Endothelial cell of umbilical vein (primary cell): ENCODE measurements at regions not wholly inside any gene's neighbourhood (a gene's known extent, or its start where the extent isn't known, plus 50 kb on each side); places are given as distances from the start of the nearest gene placed in this dataset.

Experiments used
- BruUV-seq: library from RNA; stranded (reverse); fragments of 400-500 nt; replicated peaks from 2 replicates; lab custom pipeline; 2021; lab: Mats Ljungman, UMichigan
- CTCF ChIA-PET: fragments of 300-600, 350-600 bp; sonication (Branson Sonifier 250); formaldehyde crosslinking; loops from one replicate; lab custom pipeline; 2021; ENCODE audit warnings: antibody characterized with exemption, inconsistent platforms; lab: Charles Lee
- POLR2A ChIA-PET: fragments of 300-600, 350-600 bp; sonication (Branson Sonifier 250); formaldehyde crosslinking; loops from one replicate; lab custom pipeline; 2021; ENCODE audit warnings: antibody characterized with exemption, inconsistent platforms; lab: Charles Lee
- DNase-seq: peaks from one replicate; pipeline ENCODE4 v3.0.0-alpha.2; 2011; ENCODE audit warnings: low read depth, low spot score
- FAIRE-seq: peaks from 2 replicates; lab custom pipeline; 2011; peaks lifted over from hg19 to GRCh38; lab: Jason Lieb, UNC
- H2AFZ ChIP-seq: 2 replicates; pipeline ENCODE4 v1.6.0; 2012; ENCODE audit warnings: low read depth, low read length, control low read depth, inconsistent platforms
- H3K27ac ChIP-seq: 2 replicates; pipeline ENCODE4 v1.5.1; 2011; ENCODE audit warnings: low read depth, mild to moderate bottlenecking, control low read depth, low read length, moderate library complexity; ENCODE audit not compliant: insufficient read depth
- H3K27me3 ChIP-seq, 2 experiments: 2 replicates each; pipeline versions ENCODE4 v1.6.0 to v1.6.1; 2011; ENCODE audit warnings: low read length in 2 of 2, mixed read lengths in 1 of 2; ENCODE audit not compliant: control insufficient read depth in 2 of 2, insufficient read depth in 2 of 2
- H3K36me3 ChIP-seq, 2 experiments: 2 replicates in 1 of 2; 3 replicates in 1 of 2; pipeline ENCODE4 v1.5.1; 2011; ENCODE audit warnings: low read length in 2 of 2, mild to moderate bottlenecking in 1 of 2, moderate library complexity in 1 of 2; ENCODE audit not compliant: control insufficient read depth in 2 of 2, insufficient read depth in 2 of 2; ENCODE audit errors: extremely low read depth in 1 of 2
- H3K4me1 ChIP-seq: 3 replicates; pipeline ENCODE4 v1.5.1; 2011; ENCODE audit warnings: mild to moderate bottlenecking, low read length; ENCODE audit not compliant: control insufficient read depth, insufficient read depth; ENCODE audit errors: extremely low read depth
- H3K4me2 ChIP-seq: 2 replicates; pipeline ENCODE4 v1.6.1; 2011; ENCODE audit warnings: low read length, control low read depth, mixed read lengths; ENCODE audit not compliant: insufficient read depth
- H3K4me3 ChIP-seq, 3 experiments: fragments of 200-600 bp in 1 of 3; sonication (generic), shearing (Covaris generic) in 1 of 3; replicated peaks in 1 of 3; 2 replicates each; pipeline ENCODE4 v1.5.1; 2011 to 2016; ENCODE audit warnings: control low read depth in 3 of 3, low read length in 3 of 3, mild to moderate bottlenecking in 2 of 3, inconsistent platforms in 1 of 3, low read depth in 1 of 3, moderate library complexity in 1 of 3; ENCODE audit not compliant: insufficient read depth in 1 of 3
- H3K79me2 ChIP-seq: 2 replicates; pipeline ENCODE4 v1.6.0; 2012; ENCODE audit warnings: low read length, inconsistent platforms; ENCODE audit not compliant: control insufficient read depth, insufficient read depth
- H3K9ac ChIP-seq: replicated peaks from 2 replicates; pipeline ENCODE3; 2011; ENCODE audit warnings: low read length, control low read depth; ENCODE audit not compliant: insufficient read depth; ENCODE audit errors: extremely low read depth
- H3K9me1 ChIP-seq: replicated peaks from 3 replicates; pipeline ENCODE4 v1.6.0; 2011; ENCODE audit warnings: mild to moderate bottlenecking, low read length; ENCODE audit not compliant: control insufficient read depth, insufficient read depth; ENCODE audit errors: extremely low read depth
- H3K9me3 ChIP-seq: replicated peaks from 2 replicates; pipeline ENCODE4 v1.5.1; 2012; ENCODE audit warnings: low read length, inconsistent platforms; ENCODE audit not compliant: control insufficient read depth, insufficient read depth
- H4K20me1 ChIP-seq: replicated peaks from 2 replicates; pipeline ENCODE3; 2011; ENCODE audit warnings: mild to moderate bottlenecking, low read length; ENCODE audit not compliant: control insufficient read depth, insufficient read depth; ENCODE audit errors: extremely low read depth
- CTCF ChIP-seq, 2 donors: IDR thresholded peaks; 1 replicate in 1 of 2; 2 replicates in 1 of 2; pipeline ENCODE4 v1.5.1; 2011; ENCODE audit warnings: low read length in 2 of 2, mild to moderate bottlenecking in 2 of 2, moderate library complexity in 2 of 2, control low read depth in 1 of 2, inconsistent platforms in 1 of 2, low read depth in 1 of 2; ENCODE audit not compliant: insufficient read depth in 1 of 2; ENCODE audit errors: extremely low read depth in 1 of 2
- EZH2 ChIP-seq: IDR thresholded peaks from 2 replicates; pipeline ENCODE4 v1.6.1; 2012; ENCODE audit warnings: borderline replicate concordance, low read depth, mild to moderate bottlenecking, moderate library complexity, low read length, inconsistent platforms; ENCODE audit not compliant: severe bottlenecking
- FOS ChIP-seq: IDR thresholded peaks from 2 replicates; pipeline ENCODE4 v1.6.1; 2011; ENCODE audit warnings: mild to moderate bottlenecking, low read length, moderate library complexity, borderline replicate concordance; ENCODE audit not compliant: insufficient read depth
- GATA2 ChIP-seq: IDR thresholded peaks from 2 replicates; pipeline ENCODE4 v1.7.0; 2011; ENCODE audit warnings: low read depth, mild to moderate bottlenecking, moderate library complexity, mixed read lengths, low read length; ENCODE audit not compliant: insufficient read length, insufficient read depth
- JUN ChIP-seq: IDR thresholded peaks from 2 replicates; pipeline ENCODE4 v1.6.1; 2011; ENCODE audit warnings: borderline replicate concordance, low read depth; ENCODE audit not compliant: insufficient read length, insufficient read depth
- MAX ChIP-seq: IDR thresholded peaks from 2 replicates; pipeline ENCODE4 v1.6.1; 2011; ENCODE audit not compliant: insufficient read depth, insufficient read length
- MYC ChIP-seq: IDR thresholded peaks from one replicate; pipeline ENCODE4 v1.6.1; 2011; ENCODE audit warnings: mild to moderate bottlenecking, low read depth, low read length
- POLR2A ChIP-seq: IDR thresholded peaks from 2 replicates; pipeline ENCODE4 v1.6.1; 2012; ENCODE audit warnings: low read depth, mild to moderate bottlenecking, control low read depth, low read length
- POLR2AphosphoS5 ChIP-seq: IDR thresholded peaks from 2 replicates; pipeline ENCODE4 v1.6.1; 2012; ENCODE audit warnings: low read depth, mild to moderate bottlenecking, control low read depth, low read length, moderate library complexity; ENCODE audit not compliant: insufficient read depth
- dilution Hi-C: fragments of 300-500 bp; cut with MboI; formaldehyde crosslinking; loops from one replicate; pipeline ENCODE4 v1.15.0; 2019; ENCODE audit warnings: low sequenced_read_pairs; ENCODE audit not compliant: extremely low pct_ligation_motif_present
- intact Hi-C: fragments of 100-400 bp; cut with micrococcal nuclease; formaldehyde crosslinking; loops from one replicate; pipeline ENCODE4 v1.10.0; 2022

GRCh38 chrX:139192386-139192961 is 338.1 kb upstream of the F9 start:
- no peaks in the 10 kb centered on the region for H3K36me3 ChIP-seq
- no peak for TF ChIP-seq FOS
- no peak for TF ChIP-seq CTCF (IDR thresholded peaks at IDR 0.05; ENCODE audit: extremely low read depth in 1 of 2, insufficient read depth in 1 of 2, low read depth in 1 of 2, low read length in 2 of 2)
- TF ChIP-seq JUN = no peak
- TF ChIP-seq POLR2AphosphoS5 = no peak
- no peak for TF ChIP-seq MAX
- no peak for TF ChIP-seq GATA2
- no peak for TF ChIP-seq EZH2
- no peak for TF ChIP-seq POLR2A
- TF ChIP-seq MYC = no peak
- intact Hi-C loops (no loop called here), dilution Hi-C loops (no loop called here)
- H3K27ac ChIP-seq = no peak overlapping the region
- no peak overlapping the region for H3K4me2 ChIP-seq
- no peaks in the 10 kb centered on the region for H4K20me1 ChIP-seq
- H3K9ac ChIP-seq = no peak overlapping the region
- no peaks in the 10 kb centered on the region for H3K9me3 ChIP-seq
- no peak for DNase-seq
- H3K4me3 ChIP-seq = no peak overlapping the region
- peaks cover 0 to 9% of the 10 kb centered on the region in 2 experiments for H3K27me3 ChIP-seq
- CTCF ChIA-PET = no interaction called here
- H3K4me1 ChIP-seq = no peaks in the 10 kb centered on the region
- H3K79me2 ChIP-seq = no peaks in the 10 kb centered on the region
- no TSS peak for BruUV-seq
- no peaks in the 10 kb centered on the region for H3K9me1 ChIP-seq
- no peak for FAIRE-seq
- POLR2A ChIA-PET = no interaction called here
- no peak overlapping the region for H2AFZ ChIP-seq
